ENCODE measurements at regions not wholly inside any gene's neighbourhood (a gene's known extent, or its start where the extent isn't known, plus 50 kb on each side); places are given as distances from the start of the nearest gene placed in this dataset.

- no peaks in the 10 kb centered on the region for H3K36me3 Mint-ChIP-seq (ENCODE audit: low read depth)
- H3K27ac Mint-ChIP-seq, result peak overlapping the region; percentile 70
- H3K4me3 Mint-ChIP-seq, result no peak overlapping the region
- no peaks in the 10 kb centered on the region; the same call in 1 of the 2 replicates for H3K27me3 Mint-ChIP-seq (ENCODE audit: insufficient read depth)
- no peak for TF ChIP-seq CTCF (IDR thresholded peaks at IDR 0.05)
- no peaks in the 10 kb centered on the region for H3K9me3 Mint-ChIP-seq
- peaks cover 42% of the 10 kb centered on the region for H3K4me1 Mint-ChIP-seq (ENCODE audit: low read depth)
- DNase-seq, result peak; percentile 79
Observed at GRCh38 chr11:128399251-128400121, 187.9 kb downstream of the ETS1 start.

GRCh38 chr11:128398517-128399250 is 188.7 kb downstream of the ETS1 start:
- no peak for TF ChIP-seq CTCF (IDR thresholded peaks at IDR 0.05)
- peak overlapping the region; percentile 70 for H3K27ac Mint-ChIP-seq
- H3K4me3 Mint-ChIP-seq, result no peak overlapping the region
- H3K4me1 Mint-ChIP-seq (ENCODE audit: low read depth), result peaks cover 40% of the 10 kb centered on the region
- no peak for DNase-seq
- H3K36me3 Mint-ChIP-seq (ENCODE audit: low read depth), result no peaks in the 10 kb centered on the region
- no peaks in the 10 kb centered on the region for H3K9me3 Mint-ChIP-seq
- H3K27me3 Mint-ChIP-seq (ENCODE audit: insufficient read depth), result no peaks in the 10 kb centered on the region; the same call in 1 of the 2 replicates

GRCh38 chr11:128397362-128397761 is 190.0 kb downstream of the ETS1 start:
- no peak for DNase-seq
- Mint-ChIP-seq H3K9me3 (no peaks in the 10 kb centered on the region), H3K27me3 (ENCODE audit: insufficient read depth) (no peaks in the 10 kb centered on the region; the same call in 1 of the 2 replicates), H3K4me1 (ENCODE audit: low read depth) (peaks cover 40% of the 10 kb centered on the region), H3K36me3 (ENCODE audit: low read depth) (no peaks in the 10 kb centered on the region), H3K27ac (no peak overlapping the region), H3K4me3 (no peak overlapping the region)
- no peak for TF ChIP-seq CTCF (IDR thresholded peaks at IDR 0.05)

DNA sequence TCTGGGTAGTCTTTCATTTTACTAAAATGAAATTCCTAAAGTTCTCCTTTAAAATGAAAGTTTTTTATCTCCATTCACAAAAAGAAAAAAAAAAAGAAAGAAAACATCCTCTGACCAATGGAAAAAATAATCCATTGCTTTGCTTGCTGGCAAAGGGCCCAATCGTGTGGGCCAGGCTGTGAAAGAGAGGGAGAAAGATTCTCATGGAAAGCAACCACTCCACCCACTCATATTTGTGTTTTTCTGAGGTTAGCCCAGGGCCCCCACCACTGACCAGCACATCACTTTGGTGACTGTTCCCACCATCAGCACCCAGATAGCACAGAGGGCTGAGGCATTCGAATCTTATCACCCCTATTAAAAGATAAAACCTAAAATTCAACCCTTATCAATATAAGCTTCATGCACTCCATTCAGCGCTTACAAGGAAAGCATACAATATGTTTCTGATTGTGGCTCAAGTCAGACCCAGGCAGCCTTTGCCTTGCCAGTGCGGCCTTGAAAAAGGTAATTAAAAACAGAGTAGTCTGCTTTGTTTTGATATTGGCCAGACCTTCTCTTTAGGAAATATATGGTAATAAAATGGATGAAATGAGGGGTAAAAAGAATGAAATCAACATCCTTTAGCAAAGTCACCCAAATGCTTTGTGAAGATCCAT is 192.8 kb downstream of the ETS1 start:
- H3K27ac Mint-ChIP-seq, result no peak overlapping the region
- no peaks in the 10 kb centered on the region for H3K9me3 Mint-ChIP-seq
- peaks cover 14% of the 10 kb centered on the region for H3K4me1 Mint-ChIP-seq (ENCODE audit: low read depth)
- no peaks in the 10 kb centered on the region for H3K36me3 Mint-ChIP-seq (ENCODE audit: low read depth)
- no peak for TF ChIP-seq CTCF (IDR thresholded peaks at IDR 0.05)
- no peak overlapping the region for H3K4me3 Mint-ChIP-seq
- no peak for DNase-seq
- no peaks in the 10 kb centered on the region; the same call in 1 of the 2 replicates for H3K27me3 Mint-ChIP-seq (ENCODE audit: insufficient read depth)

DNA sequence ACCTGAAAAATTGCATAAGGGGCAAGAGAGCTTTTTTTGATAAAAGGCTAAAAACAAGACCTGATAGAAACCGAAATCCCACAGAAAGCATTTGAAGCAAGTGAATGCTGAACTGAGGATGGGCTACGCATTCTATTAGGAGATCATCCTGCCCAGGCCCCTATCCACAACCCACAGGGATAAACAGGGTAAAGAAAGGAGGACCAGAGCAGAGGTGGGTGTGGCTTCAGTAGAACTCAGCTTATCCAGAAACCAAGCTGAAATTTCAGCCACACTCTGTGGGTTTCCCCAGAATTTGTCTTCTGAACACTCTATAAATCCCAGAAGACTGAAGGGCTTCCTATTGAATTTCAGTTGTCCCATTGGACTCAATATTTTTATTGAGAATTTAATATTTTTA is 195.1 kb downstream of the ETS1 start:
- TF ChIP-seq CTCF (IDR thresholded peaks at IDR 0.05), result no peak
- no peak overlapping the region for H3K4me3 Mint-ChIP-seq
- no peaks in the 10 kb centered on the region for H3K36me3 Mint-ChIP-seq (ENCODE audit: low read depth)
- no peaks in the 10 kb centered on the region; the same call in 1 of the 2 replicates for H3K27me3 Mint-ChIP-seq (ENCODE audit: insufficient read depth)
- no peaks in the 10 kb centered on the region for H3K4me1 Mint-ChIP-seq (ENCODE audit: low read depth)
- H3K27ac Mint-ChIP-seq, result no peak overlapping the region
- no peak for DNase-seq
- H3K9me3 Mint-ChIP-seq, result no peaks in the 10 kb centered on the region
